ENCODE measurements at regions not wholly inside any gene's neighbourhood (a gene's known extent, or its start where the extent isn't known, plus 50 kb on each side); places are given as distances from the start of the nearest gene placed in this dataset.
A peak's percentile ranks its signal among the peaks of the same experiment; 100 is the strongest.

DNA sequence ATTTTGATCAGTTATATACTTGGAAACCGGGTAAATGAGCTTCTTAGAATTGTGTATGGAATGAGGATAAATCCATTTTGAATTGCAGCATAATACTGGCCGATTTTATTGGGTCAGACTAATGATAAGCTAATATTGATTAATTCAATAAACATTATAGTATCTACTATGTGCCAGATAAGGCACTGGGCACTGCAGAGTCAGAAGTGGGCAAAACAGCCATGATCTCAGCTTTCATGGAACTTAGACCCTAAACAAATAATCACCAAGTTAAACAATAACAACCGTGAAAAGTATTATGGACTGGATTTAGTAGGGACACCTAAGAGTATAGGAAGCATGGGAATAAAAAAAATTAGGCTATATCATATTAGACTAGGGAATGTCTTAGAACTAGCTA, 297.0 kb upstream of the PKDCC start:
- Histone ChIP-seq H3K27me3 (no peaks in the 10 kb centered on the region), H3K4me3 (no peak overlapping the region), H3K4me1 (no peaks in the 10 kb centered on the region), H4K20me1 (no peaks in the 10 kb centered on the region), H3K27ac (no peak overlapping the region), H3K9me3 (no peaks in the 10 kb centered on the region), H3K9ac (no peak overlapping the region), H3K36me3 (no peaks in the 10 kb centered on the region), H3K4me2 (no peak overlapping the region)
- TF ChIP-seq Cebpa-rat (IDR thresholded peaks at IDR 0.05): no peak

- H3K9ac ChIP-seq: no peak overlapping the region
- H4K20me1 ChIP-seq: no peaks in the 10 kb centered on the region
- no peak for TF ChIP-seq Cebpa-rat (IDR thresholded peaks at IDR 0.05)
- H3K9me3 ChIP-seq: no peaks in the 10 kb centered on the region
- H3K4me2 ChIP-seq: no peak overlapping the region
- H3K27me3 ChIP-seq: no peaks in the 10 kb centered on the region
- no peaks in the 10 kb centered on the region for H3K36me3 ChIP-seq
- H3K27ac ChIP-seq: no peak overlapping the region
- no peaks in the 10 kb centered on the region for H3K4me1 ChIP-seq
- no peak overlapping the region for H3K4me3 ChIP-seq
Observed at GRCh38 chr2:41759880-41760279, 287.9 kb upstream of the PKDCC start.

DNA sequence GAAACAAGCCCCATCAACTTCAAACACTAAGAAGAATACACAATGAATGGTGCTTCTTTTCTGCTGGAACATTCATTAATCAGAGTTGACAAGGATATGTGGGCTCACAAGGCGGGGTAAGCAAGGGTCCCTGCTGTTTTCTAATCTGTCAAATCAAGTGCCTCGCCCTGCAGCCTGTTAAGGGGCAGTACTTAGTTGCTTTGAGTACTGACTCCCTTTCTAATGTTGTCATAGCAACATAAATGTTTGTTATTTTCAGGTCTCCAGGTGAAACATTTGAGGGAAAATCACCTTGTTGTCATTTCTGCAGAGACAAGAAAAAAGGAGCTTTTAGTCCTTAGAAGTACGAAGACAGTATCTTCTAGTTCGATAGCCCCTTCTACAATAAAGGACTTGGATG, 284.7 kb upstream of the PKDCC start:
- Histone ChIP-seq H3K4me2 (no peak overlapping the region), H3K9me3 (no peaks in the 10 kb centered on the region), H3K4me3 (no peak overlapping the region), H4K20me1 (no peaks in the 10 kb centered on the region), H3K9ac (no peak overlapping the region), H3K27ac (no peak overlapping the region), H3K36me3 (no peaks in the 10 kb centered on the region), H3K27me3 (no peaks in the 10 kb centered on the region), H3K4me1 (peaks cover 3% of the 10 kb centered on the region)
- no peak for TF ChIP-seq Cebpa-rat (IDR thresholded peaks at IDR 0.05)

- Histone ChIP-seq H3K36me3 (no peaks in the 10 kb centered on the region), H3K9me3 (no peaks in the 10 kb centered on the region), H4K20me1 (no peaks in the 10 kb centered on the region), H3K27ac (no peak overlapping the region), H3K4me1 (peaks cover 9% of the 10 kb centered on the region), H3K27me3 (no peaks in the 10 kb centered on the region), H3K4me3 (no peak overlapping the region), H3K9ac (no peak overlapping the region), H3K4me2 (no peak overlapping the region)
- TF ChIP-seq Cebpa-rat (IDR thresholded peaks at IDR 0.05): no peak
Observed at GRCh38 chr2:41764131-41764530, 283.7 kb upstream of the PKDCC start.

GRCh38 chr2:41764919-41765318, 282.9 kb upstream of the PKDCC start:
- no peaks in the 10 kb centered on the region for H4K20me1 ChIP-seq
- H3K27ac ChIP-seq: no peak overlapping the region
- H3K4me1 ChIP-seq: peaks cover 9% of the 10 kb centered on the region
- H3K36me3 ChIP-seq: no peaks in the 10 kb centered on the region
- no peaks in the 10 kb centered on the region for H3K27me3 ChIP-seq
- no peaks in the 10 kb centered on the region for H3K9me3 ChIP-seq
- H3K9ac ChIP-seq: no peak overlapping the region
- H3K4me3 ChIP-seq: no peak overlapping the region
- no peak for TF ChIP-seq Cebpa-rat (IDR thresholded peaks at IDR 0.05)
- no peak overlapping the region for H3K4me2 ChIP-seq

- Histone ChIP-seq H3K4me3 (no peak overlapping the region), H3K4me2 (peak overlapping the region; percentile 35), H3K27me3 (no peaks in the 10 kb centered on the region), H3K36me3 (no peaks in the 10 kb centered on the region), H3K9ac (no peak overlapping the region), H3K4me1 (peaks cover 9% of the 10 kb centered on the region), H3K27ac (no peak overlapping the region), H3K9me3 (no peaks in the 10 kb centered on the region), H4K20me1 (no peaks in the 10 kb centered on the region)
- no peak for TF ChIP-seq Cebpa-rat (IDR thresholded peaks at IDR 0.05)
Observed at GRCh38 chr2:41768310-41768709, 279.5 kb upstream of the PKDCC start.

DNA sequence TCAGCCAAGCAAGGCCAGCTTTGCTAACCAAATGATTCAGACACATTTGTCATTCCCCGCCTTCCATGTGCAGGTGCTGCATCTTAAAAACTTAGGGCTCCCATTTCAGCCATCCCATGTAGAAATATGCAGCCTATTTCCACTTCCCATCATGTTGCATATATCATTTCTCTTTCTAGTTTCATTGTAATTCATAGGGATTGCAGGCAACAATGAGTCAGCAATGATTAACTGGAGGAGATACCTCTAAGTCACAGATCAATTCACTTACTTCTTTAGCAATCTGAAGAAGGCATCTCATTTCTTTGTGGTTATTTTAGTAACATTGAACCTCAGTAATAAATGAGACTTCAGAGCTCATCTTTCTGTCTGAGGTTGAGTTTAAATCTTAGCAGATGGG, 276.1 kb upstream of the PKDCC start:
- no peak overlapping the region for H3K9ac ChIP-seq
- H3K27ac ChIP-seq: no peak overlapping the region
- no peak for TF ChIP-seq Cebpa-rat (IDR thresholded peaks at IDR 0.05)
- no peaks in the 10 kb centered on the region for H3K36me3 ChIP-seq
- peaks cover 9% of the 10 kb centered on the region for H3K4me1 ChIP-seq
- no peaks in the 10 kb centered on the region for H4K20me1 ChIP-seq
- H3K4me2 ChIP-seq: no peak overlapping the region
- H3K4me3 ChIP-seq: no peak overlapping the region
- no peaks in the 10 kb centered on the region for H3K9me3 ChIP-seq
- H3K27me3 ChIP-seq: no peaks in the 10 kb centered on the region

DNA sequence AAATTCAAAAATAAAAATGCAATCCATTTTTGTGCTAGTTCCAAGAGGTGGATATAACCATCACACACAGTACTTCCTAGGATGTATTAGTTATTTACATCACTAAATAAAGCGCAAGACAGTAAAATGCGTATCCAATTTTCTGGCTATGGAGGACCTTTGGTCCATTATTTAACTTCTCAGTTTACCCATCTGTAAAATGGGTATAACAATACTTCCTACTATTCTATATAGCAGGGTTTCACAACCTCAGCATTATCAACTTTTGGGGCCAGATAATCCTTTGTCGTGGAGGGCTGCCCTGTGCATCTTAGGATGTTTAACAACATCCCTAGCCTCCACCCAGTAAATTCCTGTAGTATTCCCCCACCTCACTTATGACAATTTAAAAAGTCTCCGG, 275.1 kb upstream of the PKDCC start:
- Histone ChIP-seq H3K9me3 (no peaks in the 10 kb centered on the region), H3K27ac (no peak overlapping the region), H3K36me3 (no peaks in the 10 kb centered on the region), H3K4me1 (peaks cover 9% of the 10 kb centered on the region), H3K4me3 (no peak overlapping the region), H3K4me2 (no peak overlapping the region), H4K20me1 (no peaks in the 10 kb centered on the region), H3K27me3 (no peaks in the 10 kb centered on the region), H3K9ac (no peak overlapping the region)
- no peak for TF ChIP-seq Cebpa-rat (IDR thresholded peaks at IDR 0.05)

DNA sequence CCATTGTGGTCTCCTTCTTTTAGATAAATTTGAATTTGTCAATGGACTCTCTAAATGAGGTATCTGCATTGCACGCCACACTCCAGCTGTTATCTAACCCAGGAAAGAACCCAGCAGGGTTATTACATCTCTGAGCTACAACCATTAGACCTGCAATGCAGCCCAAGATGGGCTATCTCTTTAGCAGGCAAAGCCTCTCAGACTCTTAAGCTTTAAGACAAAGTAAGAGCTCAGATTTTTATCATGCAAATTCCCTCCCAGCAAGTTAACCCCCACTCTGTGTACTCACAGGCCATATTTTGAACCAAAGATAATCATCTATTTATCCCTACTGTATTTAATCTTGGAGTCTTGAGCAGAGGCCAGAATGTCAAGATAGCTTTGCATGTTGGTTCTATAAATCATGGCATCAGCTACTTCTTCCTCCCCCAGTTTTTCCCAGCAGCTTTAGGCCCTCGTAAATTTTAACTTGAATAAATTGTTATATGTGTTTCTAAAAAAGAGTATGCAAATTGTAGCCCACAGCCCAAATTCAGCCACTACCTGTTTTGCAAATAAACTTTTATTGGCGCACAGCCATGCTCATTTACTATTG, 273.7 kb upstream of the PKDCC start:
- Histone ChIP-seq H3K4me3 (no peak overlapping the region), H3K4me2 (no peak overlapping the region), H4K20me1 (no peaks in the 10 kb centered on the region), H3K9ac (no peak overlapping the region), H3K9me3 (no peaks in the 10 kb centered on the region), H3K36me3 (no peaks in the 10 kb centered on the region), H3K27ac (no peak overlapping the region), H3K4me1 (no peaks in the 10 kb centered on the region), H3K27me3 (no peaks in the 10 kb centered on the region)
- TF ChIP-seq Cebpa-rat (IDR thresholded peaks at IDR 0.05): no peak

DNA sequence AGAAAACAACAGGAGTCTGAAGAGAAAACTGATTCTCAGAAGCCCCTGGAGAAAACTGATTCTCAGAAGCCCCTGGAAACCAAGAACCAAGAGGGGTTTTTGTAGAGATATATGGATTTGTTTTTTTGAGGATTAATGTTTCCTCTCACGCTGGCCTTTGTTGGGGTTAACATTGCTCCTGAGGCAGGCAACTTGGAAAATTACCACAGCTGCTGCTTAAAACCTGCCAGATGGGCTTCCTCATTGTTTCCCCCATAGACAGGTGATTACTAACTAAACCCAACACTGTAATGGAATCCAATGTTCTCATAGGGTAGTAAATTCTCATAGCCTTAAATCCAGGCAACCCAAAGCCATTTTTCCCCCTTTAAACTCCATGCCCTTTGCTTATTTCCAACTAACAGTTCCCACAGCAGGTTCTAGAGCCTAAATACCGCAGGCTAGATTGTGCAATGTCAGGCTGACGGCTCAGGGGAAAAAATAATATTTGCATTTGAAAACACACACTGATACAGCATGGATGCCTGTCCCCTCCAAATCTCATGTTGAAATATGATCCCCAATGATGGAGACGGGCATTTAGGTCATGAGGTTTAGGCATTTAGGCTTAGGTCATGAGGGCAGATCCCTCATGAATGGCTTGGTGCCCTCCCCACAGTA, 272.3 kb upstream of the PKDCC start:
- H3K36me3 ChIP-seq: no peaks in the 10 kb centered on the region
- TF ChIP-seq Cebpa-rat (IDR thresholded peaks at IDR 0.05): no peak
- no peaks in the 10 kb centered on the region for H3K9me3 ChIP-seq
- no peaks in the 10 kb centered on the region for H3K4me1 ChIP-seq
- H4K20me1 ChIP-seq: no peaks in the 10 kb centered on the region
- H3K4me2 ChIP-seq: no peak overlapping the region
- no peak overlapping the region for H3K9ac ChIP-seq
- H3K27me3 ChIP-seq: no peaks in the 10 kb centered on the region
- H3K27ac ChIP-seq: no peak overlapping the region
- no peak overlapping the region for H3K4me3 ChIP-seq

- H3K27me3 ChIP-seq: no peaks in the 10 kb centered on the region
- no peaks in the 10 kb centered on the region for H4K20me1 ChIP-seq
- H3K9me3 ChIP-seq: no peaks in the 10 kb centered on the region
- no peak for TF ChIP-seq Cebpa-rat (IDR thresholded peaks at IDR 0.05)
- no peak overlapping the region for H3K4me3 ChIP-seq
- no peak overlapping the region for H3K9ac ChIP-seq
- H3K27ac ChIP-seq: no peak overlapping the region
- H3K4me2 ChIP-seq: no peak overlapping the region
- H3K36me3 ChIP-seq: no peaks in the 10 kb centered on the region
- H3K4me1 ChIP-seq: peaks cover 21% of the 10 kb centered on the region
Observed at GRCh38 chr2:41779888-41780287, 267.9 kb upstream of the PKDCC start.
